ENCODE measurements at regions not wholly inside any gene's neighbourhood (a gene's known extent, or its start where the extent isn't known, plus 50 kb on each side); places are given as distances from the start of the nearest gene placed in this dataset.

GRCh38 chrX:40971736-40972135 is 113.5 kb upstream of the USP9X start:
- H3K36me3 ChIP-seq: no peaks in the 10 kb centered on the region
- H3K4me1 ChIP-seq: no peaks in the 10 kb centered on the region
- H3K9me3 ChIP-seq: peaks cover 0 to 5% (median 0%) of the 10 kb centered on the region in 4 donors
- no peaks in the 10 kb centered on the region for H3K27me3 ChIP-seq
- DNase-seq: no peak
- TF ChIP-seq POLR2AphosphoS5 (IDR thresholded peaks at IDR 0.05) (no peak), CTCF (IDR thresholded peaks at IDR 0.05) (no peak), POLR2A (IDR thresholded peaks at IDR 0.05) (no peak), EP300 (IDR thresholded peaks at IDR 0.05) (no peak)
- intact Hi-C loops (cut with DNase I; ENCODE audit: low total_unique reads): no loop called here
- no peak overlapping the region for H3K4me3 ChIP-seq
- 56 to 84% (median 74%) methylated on average over 1 of the region's 1 CpG for WGBS, 5 donors
- H3K27ac ChIP-seq: no peak overlapping the region

DNA sequence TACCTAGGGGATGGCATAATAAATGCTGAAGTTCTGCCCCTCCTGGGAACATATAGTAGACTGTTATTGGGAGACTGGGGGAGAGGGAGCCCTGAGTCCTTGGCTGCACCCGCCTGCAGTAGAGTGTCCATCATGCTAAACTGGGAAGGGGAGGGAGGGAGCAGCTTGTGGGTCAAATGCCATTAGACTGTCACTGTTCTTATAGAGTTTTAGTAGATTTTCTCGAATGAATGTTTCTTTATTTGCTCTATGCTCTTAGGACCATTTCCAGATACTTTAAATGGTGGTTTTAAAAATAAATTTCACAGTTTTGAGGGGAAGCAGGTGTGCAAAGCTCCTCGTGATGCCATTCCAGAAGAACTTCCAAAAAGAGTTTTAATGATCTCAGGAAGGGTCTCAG is 111.6 kb upstream of the USP9X start:
- Histone ChIP-seq H3K4me1 (no peaks in the 10 kb centered on the region), H3K27ac (no peak overlapping the region), H3K27me3 (no peaks in the 10 kb centered on the region), H3K36me3 (no peaks in the 10 kb centered on the region), H3K4me3 (no peak overlapping the region), H3K9me3 (peaks cover 0 to 19% (median 5%) of the 10 kb centered on the region in 4 donors)
- WGBS, 5 donors: 59 to 75% (median 71%) methylated on average over 2 to 3 of the region's 3 CpGs
- intact Hi-C loops (cut with DNase I; ENCODE audit: low total_unique reads): no loop called here
- TF ChIP-seq CTCF (IDR thresholded peaks at IDR 0.05): no peak
- no peak for TF ChIP-seq EP300 (IDR thresholded peaks at IDR 0.05)
- TF ChIP-seq POLR2AphosphoS5 (IDR thresholded peaks at IDR 0.05): no peak
- TF ChIP-seq POLR2A (IDR thresholded peaks at IDR 0.05): no peak
- DNase-seq: no peak

DNA sequence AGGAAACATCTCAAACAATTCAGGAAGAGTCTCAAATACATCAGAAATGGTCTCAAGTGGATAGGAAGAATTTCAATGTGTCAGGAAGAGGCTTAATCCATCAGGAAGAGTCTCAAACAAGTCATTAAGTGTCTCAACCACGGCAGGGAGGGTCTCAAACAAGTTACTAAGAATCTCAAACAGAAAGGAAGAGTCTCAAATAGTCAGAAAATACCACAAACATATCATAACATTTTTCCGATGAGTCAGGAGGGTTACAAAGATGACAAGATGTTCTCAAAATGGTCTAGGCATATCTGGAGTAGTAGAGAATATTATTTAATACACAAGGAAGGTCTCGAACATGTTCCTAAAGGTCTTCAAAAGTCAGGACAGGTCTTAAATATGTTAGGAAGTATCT is 109.3 kb upstream of the USP9X start:
- no peak for DNase-seq
- 78 to 89% (median 84%) methylated on average over 3 of the region's 3 CpGs for WGBS, 5 donors
- no peaks in the 10 kb centered on the region for H3K4me1 ChIP-seq
- H3K4me3 ChIP-seq: no peak overlapping the region
- intact Hi-C loops (cut with DNase I; ENCODE audit: low total_unique reads): no loop called here
- H3K27me3 ChIP-seq: no peaks in the 10 kb centered on the region
- TF ChIP-seq EP300 (IDR thresholded peaks at IDR 0.05) (no peak), POLR2A (IDR thresholded peaks at IDR 0.05) (no peak), POLR2AphosphoS5 (IDR thresholded peaks at IDR 0.05) (no peak), CTCF (IDR thresholded peaks at IDR 0.05) (no peak)
- no peaks in the 10 kb centered on the region for H3K36me3 ChIP-seq
- H3K9me3 ChIP-seq: peaks cover 0 to 19% (median 5%) of the 10 kb centered on the region in 4 donors
- no peak overlapping the region for H3K27ac ChIP-seq

DNA sequence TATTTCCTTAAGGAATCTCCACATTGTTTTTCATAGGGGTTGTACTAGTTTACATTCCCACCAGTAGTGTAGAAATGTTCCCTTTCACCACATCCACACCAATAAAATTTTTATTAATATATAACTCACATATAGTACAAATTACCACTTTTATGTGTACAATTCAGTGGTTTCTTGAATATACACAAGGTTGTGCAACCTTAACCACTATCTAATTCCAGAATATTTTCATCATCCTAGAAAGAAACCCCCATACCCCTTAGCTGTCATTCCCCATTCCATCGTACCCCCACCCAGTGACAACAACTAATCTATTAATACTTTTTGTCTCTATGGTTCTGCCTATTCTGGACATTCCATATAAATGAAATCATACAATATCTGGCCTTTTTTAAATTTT is 108.3 kb upstream of the USP9X start:
- H3K27me3 ChIP-seq: no peaks in the 10 kb centered on the region
- no peaks in the 10 kb centered on the region for H3K4me1 ChIP-seq
- WGBS, 5 donors: 91 to 100% (median 95%) methylated on average over 1 of the region's 1 CpG
- H3K36me3 ChIP-seq: no peaks in the 10 kb centered on the region
- no peak overlapping the region for H3K4me3 ChIP-seq
- TF ChIP-seq CTCF (IDR thresholded peaks at IDR 0.05) (no peak), POLR2A (IDR thresholded peaks at IDR 0.05) (no peak), POLR2AphosphoS5 (IDR thresholded peaks at IDR 0.05) (no peak), EP300 (IDR thresholded peaks at IDR 0.05) (no peak)
- H3K27ac ChIP-seq: no peak overlapping the region
- DNase-seq: no peak
- H3K9me3 ChIP-seq: peaks cover 0 to 15% (median 5%) of the 10 kb centered on the region in 4 donors
- intact Hi-C loops (cut with DNase I; ENCODE audit: low total_unique reads): no loop called here
